Stimulated activated CD8-positive, alpha-beta memory T cell treated with anti-CD3 and anti-CD28 coated beads, Interleukin-15, amount 100 ng/mL, for 4 hours (primary cell): ENCODE measurements at regions not wholly inside any gene's neighbourhood (a gene's known extent, or its start where the extent isn't known, plus 50 kb on each side); places are given as distances from the start of the nearest gene placed in this dataset.

ENCODE experiments used
- DNase-seq, 2 donors: peaks; one replicate each; pipeline ENCODE4 v3.0.0-alpha.2; 2020; ENCODE audit warnings: low read depth in 2 of 2

DNA sequence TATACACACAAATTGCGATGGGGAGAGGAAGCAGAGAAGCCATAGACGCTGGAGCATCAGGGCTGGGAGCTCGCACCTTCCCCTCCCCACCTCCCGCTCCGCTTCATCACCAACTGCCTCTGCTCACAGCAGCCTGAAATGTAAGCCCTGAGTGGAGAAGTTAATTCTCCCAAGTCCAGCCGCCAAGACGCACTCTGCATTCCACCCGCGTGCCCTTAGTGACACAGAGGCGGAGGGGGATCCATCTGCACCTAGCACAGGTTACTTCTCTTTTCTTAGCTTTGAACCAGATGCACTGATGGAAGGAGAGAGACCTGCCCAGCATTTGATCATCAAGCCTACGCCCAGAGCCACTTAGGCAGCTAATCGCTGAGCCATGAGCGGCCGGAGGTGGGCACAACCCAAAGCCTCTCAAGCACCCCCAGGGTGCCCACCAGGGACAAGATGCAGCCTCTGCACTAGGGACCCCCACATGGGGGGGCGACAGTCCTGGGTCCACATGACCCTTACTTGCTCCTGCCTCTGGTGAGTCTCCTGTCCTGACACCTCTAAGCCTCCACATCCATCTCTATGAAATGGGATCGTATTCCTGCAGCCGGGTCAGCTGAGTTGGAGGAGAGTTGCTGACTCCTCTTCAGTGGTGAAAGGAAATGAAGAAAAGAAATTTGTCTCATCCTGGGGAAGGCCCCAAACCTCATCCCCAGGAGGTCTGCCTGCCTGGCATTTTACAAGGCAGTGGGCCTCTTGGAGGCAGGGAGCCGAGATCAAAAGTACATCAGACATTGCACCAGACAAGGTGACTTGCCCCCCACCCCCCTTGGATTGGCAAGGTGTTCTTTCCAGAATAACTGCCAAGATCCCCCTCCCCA, 316.2 kb downstream of the MATN1 start:
- DNase-seq: no peak

- DNase-seq: no peak
Measured at GRCh38 chr1:30405631-30406212, 317.7 kb downstream of the MATN1 start.

- no peak for DNase-seq
Measured at GRCh38 chr1:30405081-30405480, 318.3 kb downstream of the MATN1 start.

GRCh38 chr1:30404341-30404740, 319.0 kb downstream of the MATN1 start:
- DNase-seq: no peak

DNA sequence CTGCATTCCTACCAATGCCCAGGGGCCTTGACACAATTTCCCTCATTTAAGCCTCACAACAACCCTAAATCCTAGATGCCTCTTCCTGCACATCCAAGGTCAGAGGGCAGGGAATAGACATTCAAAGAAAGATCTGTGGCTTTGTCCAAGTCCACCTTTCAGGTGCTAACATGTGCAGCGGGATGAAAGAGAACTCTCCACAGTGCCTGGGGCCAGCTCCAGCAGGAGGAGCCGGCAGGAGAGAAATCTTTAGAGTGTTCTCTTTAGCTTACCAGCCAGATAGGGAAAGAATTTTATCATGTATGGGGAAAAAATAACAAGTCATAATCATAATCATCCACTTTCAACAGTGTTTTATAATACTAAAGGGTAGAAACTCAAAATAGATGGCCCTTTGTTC, 319.7 kb downstream of the MATN1 start:
- no peak for DNase-seq

DNA sequence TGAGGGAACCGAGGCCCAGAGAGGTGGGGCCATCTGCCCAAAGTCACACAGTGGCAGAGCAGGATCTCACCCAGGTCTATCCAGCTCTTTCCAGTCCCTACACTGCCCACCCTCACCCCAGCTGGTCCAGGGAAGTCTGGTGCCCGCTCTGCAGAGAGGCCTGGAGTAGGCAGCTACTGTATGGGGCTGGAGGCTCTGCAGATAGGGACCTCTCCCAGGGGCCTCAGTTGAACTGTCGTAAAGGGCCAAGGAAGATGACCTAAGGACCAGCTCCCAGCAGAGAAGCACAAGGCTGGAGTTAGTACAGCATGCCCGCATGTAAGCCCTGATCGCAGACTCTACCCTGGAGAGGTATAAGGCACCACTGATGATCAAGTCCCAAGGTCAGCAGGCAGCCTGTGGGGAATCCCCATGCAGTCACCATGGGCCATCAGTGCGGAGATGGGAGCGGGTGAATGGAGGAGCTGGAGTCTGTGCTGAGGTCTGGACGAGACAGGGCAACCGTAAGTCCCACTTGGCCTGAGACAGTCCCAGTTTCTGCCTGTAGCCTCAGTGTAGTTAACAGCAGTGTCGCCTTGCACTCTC, 320.2 kb downstream of the MATN1 start:
- no peak for DNase-seq

DNA sequence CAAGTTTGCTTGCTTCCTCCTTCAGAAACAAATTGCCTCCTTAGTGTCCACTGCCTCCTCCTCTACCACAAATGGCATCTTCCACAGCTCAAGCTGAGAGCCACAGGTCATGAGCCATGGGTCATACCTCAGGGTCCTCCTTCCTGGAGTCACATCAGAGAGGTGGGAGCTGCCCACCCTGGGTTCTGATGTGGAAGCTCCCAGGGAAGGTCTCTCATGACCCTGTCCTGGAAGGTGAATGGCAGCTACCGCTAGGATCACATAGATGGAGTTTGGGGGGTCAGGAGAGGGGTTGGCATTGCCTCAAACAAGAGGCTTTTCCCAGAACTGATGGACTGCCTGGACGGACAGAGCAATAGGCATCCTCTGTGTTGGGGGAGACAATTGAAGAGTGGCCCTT, 321.4 kb downstream of the MATN1 start:
- DNase-seq: no peak

- no peak for DNase-seq
Measured at GRCh38 chr1:30400507-30400906, 322.9 kb downstream of the MATN1 start.

DNA sequence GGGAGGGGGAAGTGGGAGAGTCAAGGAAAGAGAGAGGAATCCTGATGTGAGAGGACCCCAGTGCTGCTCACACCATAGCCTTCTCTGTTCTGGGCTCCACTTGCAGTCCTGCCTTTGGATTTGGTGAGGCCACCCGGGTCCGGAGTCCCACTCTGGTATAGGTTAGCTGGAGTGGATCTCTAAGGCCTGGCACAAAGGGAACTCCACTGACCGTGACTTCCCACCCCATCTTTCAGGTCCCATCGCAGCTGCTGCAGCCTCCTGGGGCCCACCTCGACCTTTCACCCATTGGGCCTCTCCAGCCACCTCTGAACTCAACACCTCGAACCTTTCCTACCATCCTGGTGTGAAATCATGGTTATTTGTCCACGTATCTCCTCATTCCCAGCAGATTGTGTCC, 324.4 kb downstream of the MATN1 start:
- no peak for DNase-seq

GRCh38 chr1:30397576-30397975, 325.8 kb downstream of the MATN1 start:
- DNase-seq: no peak

DNA sequence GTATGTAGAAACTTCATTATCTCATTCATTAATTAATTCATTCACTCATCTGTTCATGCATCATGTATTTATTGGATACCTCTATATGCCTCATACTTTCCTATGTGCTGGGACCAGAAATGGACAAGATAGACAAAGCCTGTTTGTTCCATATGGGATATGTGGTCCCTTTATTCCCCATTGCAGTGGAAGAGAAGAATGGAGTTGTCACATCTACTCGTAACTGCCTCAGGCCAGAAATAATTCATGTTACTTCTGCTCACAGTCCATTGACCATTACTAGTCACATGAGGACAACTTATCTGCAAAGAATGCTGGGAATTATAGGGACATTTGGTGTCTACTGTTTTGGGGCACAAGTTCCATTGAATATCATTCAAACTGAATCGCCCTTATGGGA, 327.8 kb downstream of the MATN1 start:
- DNase-seq: no peak

DNA sequence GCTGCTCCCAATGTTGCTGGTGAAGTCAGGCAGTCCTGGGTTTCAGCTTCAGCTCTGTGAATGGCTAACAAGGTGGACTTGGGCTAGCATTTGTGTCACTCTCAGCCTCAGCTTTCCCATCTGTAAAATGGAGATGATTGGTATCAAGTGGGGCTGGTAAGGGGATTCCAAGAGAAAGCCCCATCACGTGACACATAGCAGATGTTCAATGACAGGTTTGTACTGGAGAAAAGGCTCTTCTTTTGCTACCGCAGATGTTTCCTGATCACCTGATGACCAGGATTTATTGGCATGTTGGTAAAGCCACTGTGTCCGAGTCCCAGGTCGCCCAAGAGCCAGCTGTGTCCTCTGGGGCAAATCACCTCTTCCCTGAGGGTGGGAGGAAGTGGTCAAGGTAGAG, 335.0 kb downstream of the MATN1 start:
- no peak for DNase-seq

DNA sequence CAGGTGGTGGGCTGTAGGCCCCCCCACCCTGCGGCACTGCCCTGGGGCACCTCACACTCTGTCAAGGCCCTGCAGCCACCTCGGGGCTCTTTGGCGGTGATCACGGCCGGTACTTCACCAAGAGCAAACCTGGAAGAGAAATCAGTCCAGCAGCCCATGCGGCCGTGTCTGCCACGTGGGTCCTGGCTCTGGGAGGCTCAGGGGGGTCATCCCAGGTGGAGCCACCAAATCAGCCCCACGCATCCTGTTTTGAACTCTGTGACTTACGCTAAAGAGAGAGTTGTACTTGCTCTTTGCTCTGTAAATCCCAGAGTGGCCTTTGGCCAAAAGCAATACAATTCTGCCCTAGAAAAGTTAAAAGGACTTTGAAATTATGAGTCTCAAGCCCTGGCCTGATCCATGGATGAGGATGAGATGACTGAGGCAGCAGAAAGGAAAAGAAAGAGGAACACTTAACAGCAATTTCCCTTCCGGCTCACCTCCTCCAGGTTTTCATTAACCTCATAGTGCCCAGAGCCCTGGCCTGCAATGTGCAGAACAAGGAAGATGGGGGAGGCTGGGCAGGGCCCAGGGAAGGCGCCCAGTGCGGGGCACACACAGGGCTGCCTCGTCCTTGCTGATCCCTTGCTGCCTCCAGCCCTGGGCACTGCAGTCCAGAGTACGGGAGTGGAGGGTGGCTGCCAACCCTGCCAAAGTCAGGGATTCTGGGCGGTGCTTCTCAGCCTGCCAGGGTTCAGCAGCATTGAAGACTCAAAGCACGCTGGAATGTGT, 337.0 kb downstream of the MATN1 start:
- no peak for DNase-seq

DNA sequence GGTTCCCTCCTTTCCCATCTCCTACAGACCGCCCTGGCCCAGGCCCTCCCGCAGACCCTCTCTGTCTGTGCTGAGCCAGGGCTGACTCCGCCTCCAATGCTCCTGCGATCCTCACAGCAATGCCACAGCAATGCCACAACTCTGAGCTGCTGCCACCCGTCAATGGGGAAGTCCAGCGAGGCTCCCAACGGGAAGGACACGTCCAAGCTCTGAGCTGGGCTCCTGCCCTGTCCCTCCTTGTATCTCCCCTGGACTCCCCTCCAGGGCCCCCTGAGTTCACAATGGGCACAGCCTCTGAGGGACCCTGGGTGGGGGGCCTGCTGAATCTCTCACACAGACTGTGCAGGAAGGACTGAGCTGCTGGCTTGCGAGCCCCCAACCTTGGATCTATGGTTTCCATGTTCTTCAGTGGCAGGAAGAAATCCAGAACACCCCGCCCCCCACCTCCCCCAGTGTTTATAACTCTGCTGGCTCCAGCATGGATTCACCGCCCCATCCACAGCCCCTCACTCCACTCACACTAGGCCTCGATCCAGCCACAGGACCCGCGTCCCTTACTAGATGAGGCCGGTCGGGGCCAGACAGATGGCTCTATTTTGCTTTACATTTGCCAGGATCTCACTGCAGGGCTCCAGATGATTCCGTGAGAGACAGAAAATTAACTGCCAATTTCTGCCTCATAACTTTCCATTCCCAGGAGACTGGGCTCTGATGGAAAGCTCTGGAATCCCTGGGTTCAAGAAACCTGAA, 338.0 kb downstream of the MATN1 start:
- DNase-seq: no peak

DNA sequence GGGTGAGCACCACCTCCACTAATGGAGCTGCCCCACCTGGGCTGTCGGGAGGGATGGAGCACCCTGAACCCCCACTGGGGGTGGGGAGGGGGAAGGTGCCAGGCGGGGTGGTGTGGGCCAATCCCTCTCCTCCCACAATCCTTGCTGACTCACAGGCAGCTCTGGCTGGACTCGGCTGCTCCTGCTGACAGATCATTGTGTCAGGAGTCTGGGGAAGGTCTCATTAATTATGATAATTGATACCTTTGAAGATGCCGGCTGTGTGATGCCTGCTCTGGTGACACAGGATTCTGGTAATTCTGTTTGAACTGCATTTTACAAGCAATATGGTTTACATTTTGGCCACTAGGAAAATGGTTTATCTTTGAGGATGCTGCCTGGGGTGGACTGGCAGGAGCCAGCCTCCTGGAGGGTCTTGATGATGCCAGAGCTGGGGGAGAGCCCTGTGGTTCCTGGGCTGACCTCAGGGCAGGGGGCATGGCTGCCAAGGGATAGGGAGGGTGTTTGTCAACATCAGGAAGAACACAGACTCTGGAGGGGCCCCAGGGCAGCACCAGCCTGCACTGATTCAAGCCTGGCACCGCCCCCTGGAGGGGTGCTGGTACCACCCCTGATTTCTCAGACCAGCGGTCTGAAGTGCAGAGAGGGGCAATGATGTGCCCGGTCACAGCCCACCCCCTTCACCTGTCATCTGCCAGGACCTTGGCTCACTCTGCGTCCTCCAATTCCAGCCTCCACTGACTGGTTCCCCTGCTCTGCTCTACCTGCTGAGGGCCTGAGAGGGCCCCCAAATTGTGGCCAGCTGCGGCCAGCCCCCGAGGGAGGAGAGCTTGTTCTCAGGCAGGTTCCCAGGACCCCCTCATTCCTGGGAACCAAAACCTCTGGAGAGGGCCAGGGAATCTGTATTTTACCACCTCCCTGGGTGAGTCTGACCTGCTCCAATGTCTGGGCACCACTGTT, 338.8 kb downstream of the MATN1 start:
- no peak for DNase-seq

- no peak for DNase-seq
Measured at GRCh38 chr1:30383221-30383711, 340.1 kb downstream of the MATN1 start.

DNA sequence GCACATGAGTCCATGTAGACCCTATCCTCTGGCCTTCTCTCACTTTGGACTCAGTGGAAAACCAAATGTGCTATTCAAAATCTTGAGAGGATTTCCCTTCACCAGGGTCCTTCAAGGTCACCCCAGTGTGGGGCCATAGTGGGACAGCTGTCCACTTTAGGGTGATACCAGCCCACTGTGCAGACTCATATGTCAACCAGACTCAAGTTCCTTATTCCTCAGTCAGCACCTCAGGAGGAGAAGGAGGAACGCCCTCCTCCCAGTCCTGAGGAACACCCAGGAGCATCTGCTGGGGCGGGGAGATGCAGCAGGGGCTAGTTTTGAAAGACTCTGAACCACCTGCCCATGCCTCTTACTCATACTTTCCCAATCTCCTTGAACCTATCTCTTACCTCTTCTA, 340.9 kb downstream of the MATN1 start:
- DNase-seq: no peak

DNA sequence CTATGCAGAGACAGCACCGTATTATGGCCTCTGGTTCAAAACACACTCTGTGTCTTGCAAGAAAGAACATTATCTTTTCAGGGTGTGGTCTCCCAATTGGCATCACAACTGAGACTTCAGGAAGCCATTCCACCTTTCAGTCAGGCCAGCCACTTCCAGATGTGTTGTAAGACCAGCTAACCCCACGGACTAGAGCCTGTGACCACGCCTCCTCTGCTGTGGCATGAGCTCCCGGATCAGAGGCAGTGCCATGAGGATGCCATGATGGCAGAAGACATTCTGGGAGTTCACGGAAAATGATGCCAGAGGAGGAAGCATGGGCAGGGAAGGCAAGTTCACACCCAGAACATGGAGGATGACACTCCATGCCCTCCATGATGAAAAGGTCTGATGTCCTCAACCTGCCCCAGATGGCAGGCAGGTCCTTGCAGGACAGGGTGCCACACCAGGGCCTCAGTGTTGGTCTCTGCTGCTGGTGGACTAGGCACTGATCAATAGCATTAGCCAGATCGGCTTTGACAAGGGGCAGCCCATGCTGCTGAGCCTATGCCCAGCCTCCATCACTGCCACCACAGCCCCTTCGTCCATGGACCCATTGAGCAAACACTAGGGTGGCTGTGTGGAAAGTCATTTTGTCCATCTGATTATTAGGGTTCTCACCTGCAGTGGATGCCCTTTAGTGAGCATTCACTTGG, 341.6 kb downstream of the MATN1 start:
- no peak for DNase-seq

DNA sequence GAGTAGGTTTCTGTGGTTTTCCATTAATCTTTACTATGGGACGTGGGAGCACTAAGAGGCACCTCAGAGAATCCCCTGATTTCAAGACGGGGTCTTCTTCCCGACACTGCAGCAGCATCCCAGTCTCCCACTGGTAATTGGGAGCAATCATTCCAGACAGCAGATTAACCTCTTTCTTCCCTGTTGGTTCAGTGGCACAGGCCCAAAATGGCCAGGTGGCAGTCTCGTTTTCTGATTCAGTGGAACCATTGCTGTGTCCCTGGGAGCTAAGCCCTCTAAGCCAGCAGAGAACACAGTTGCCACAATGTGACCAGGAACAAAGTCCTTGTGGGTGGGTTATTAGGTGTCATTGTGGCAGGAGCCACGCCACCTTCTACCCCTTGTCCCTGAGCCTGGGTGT, 342.1 kb downstream of the MATN1 start:
- DNase-seq: no peak

- no peak for DNase-seq
Measured at GRCh38 chr1:30380625-30380984, 342.8 kb downstream of the MATN1 start.
